ENCODE measurements at regions not wholly inside any gene's neighbourhood (a gene's known extent, or its start where the extent isn't known, plus 50 kb on each side); places are given as distances from the start of the nearest gene placed in this dataset.

DNA sequence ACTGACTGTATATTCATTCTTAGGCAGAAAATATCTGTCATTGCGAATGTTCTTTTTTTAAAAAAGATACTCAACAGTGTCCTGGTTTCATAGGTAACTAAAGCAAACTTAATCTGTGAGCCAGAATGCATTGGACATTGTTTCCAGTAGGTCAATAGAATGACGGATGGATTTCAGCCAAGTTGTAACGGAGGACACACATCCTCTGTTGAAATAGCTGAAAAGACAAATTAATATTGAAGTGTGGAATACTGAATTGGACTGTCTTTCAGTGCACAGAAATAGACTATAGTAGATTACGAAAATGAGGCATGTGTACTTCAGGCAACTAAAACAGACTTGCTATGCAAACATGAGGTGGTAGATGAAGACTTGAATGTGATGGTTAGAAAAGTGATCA is 461.6 kb downstream of the WDR72 start:
- Histone ChIP-seq H3K9me3 (no peaks in the 10 kb centered on the region), H3K27ac (ENCODE audit: low read length) (no peak overlapping the region), H3K4me3 (ENCODE audit: control insufficient read depth in 1 of 2, extremely low read depth in 1 of 2, low read length in 1 of 2) (no peak overlapping the region), H3K4me1 (ENCODE audit: control insufficient read depth in 1 of 2, extremely low read depth in 1 of 2, insufficient read depth in 2 of 2, low read length in 2 of 2) (no peaks in the 10 kb centered on the region), H3K36me3 (ENCODE audit: control insufficient read depth in 2 of 2, extremely low read depth in 1 of 2, insufficient read depth in 1 of 2, low read length in 1 of 2) (no peaks in the 10 kb centered on the region), H3K27me3 (replicated peaks in 1 of 2; ENCODE audit: control insufficient read depth in 2 of 2, extremely low read depth in 1 of 2, insufficient read depth in 2 of 2, low read length in 1 of 2) (no peaks in the 10 kb centered on the region)
- Mint-ChIP-seq H3K27me3 (no peaks in the 10 kb centered on the region), H3K4me3 (no peak overlapping the region), H3K27ac (no peak overlapping the region), H3K36me3 (no peaks in the 10 kb centered on the region), H3K9me3 (no peaks in the 10 kb centered on the region), H3K4me1 (no peaks in the 10 kb centered on the region)
- POLR2A ChIA-PET = no interaction called here
- WGBS (ENCODE audit: insufficient coverage) = 89% methylated on average over 3 of the region's 4 CpGs
- DNase-seq = no peak
- ATAC-seq (replicated peaks in 1 of 4) = no peak
- CTCF ChIA-PET = no interaction called here

DNA sequence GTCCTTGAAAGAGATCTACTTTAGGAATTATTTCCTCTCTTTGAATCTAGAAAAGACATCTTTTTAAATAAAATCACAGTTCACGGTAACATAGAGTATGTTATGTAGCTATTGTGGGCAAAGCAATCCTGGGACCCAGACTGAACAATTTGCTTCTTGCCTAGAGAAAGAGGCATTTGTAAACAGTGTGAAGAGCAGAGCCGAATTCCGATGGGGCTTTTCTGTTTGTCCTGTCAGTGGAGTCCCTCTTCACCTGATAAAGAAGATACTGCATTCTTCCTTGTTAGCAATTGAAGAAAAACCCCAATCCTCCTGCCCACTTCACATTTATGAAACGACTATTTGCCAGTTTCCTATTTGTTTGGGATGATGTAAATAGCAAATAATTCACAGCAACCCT is 462.9 kb downstream of the WDR72 start:
- WGBS (ENCODE audit: insufficient coverage) = no CpG with 5 or more reads among the region's 4 CpGs
- no peak overlapping the region for H3K4me3 Mint-ChIP-seq
- no peaks in the 10 kb centered on the region for H3K4me1 Mint-ChIP-seq
- H3K27ac ChIP-seq (ENCODE audit: low read length) = no peak overlapping the region
- DNase-seq (no peak), ATAC-seq (replicated peaks in 1 of 4) (no peak)
- H3K9me3 Mint-ChIP-seq = no peaks in the 10 kb centered on the region
- H3K36me3 Mint-ChIP-seq = no peaks in the 10 kb centered on the region
- H3K27ac Mint-ChIP-seq = no peak overlapping the region
- no peak overlapping the region for H3K4me3 ChIP-seq (ENCODE audit: control insufficient read depth in 1 of 2, extremely low read depth in 1 of 2, low read length in 1 of 2)
- no peaks in the 10 kb centered on the region for H3K4me1 ChIP-seq (ENCODE audit: control insufficient read depth in 1 of 2, extremely low read depth in 1 of 2, insufficient read depth in 2 of 2, low read length in 2 of 2)
- ChIA-PET CTCF (no interaction called here), POLR2A (no interaction called here)
- no peaks in the 10 kb centered on the region for H3K27me3 ChIP-seq (replicated peaks in 1 of 2; ENCODE audit: control insufficient read depth in 2 of 2, extremely low read depth in 1 of 2, insufficient read depth in 2 of 2, low read length in 1 of 2)
- no peaks in the 10 kb centered on the region for H3K9me3 ChIP-seq
- H3K36me3 ChIP-seq (ENCODE audit: control insufficient read depth in 2 of 2, extremely low read depth in 1 of 2, insufficient read depth in 1 of 2, low read length in 1 of 2) = no peaks in the 10 kb centered on the region
- no peaks in the 10 kb centered on the region for H3K27me3 Mint-ChIP-seq

GRCh38 chr15:53295574-53295973 is 463.9 kb downstream of the WDR72 start:
- H3K9me3 ChIP-seq = no peaks in the 10 kb centered on the region
- no peak overlapping the region for H3K4me3 Mint-ChIP-seq
- no peak overlapping the region for H3K27ac ChIP-seq (ENCODE audit: low read length)
- ChIA-PET POLR2A (no interaction called here), CTCF (no interaction called here)
- H3K36me3 ChIP-seq (ENCODE audit: control insufficient read depth in 2 of 2, extremely low read depth in 1 of 2, insufficient read depth in 1 of 2, low read length in 1 of 2) = no peaks in the 10 kb centered on the region
- no peaks in the 10 kb centered on the region for H3K9me3 Mint-ChIP-seq
- no peak overlapping the region for H3K27ac Mint-ChIP-seq
- no CpG with 5 or more reads among the region's 5 CpGs for WGBS (ENCODE audit: insufficient coverage)
- H3K4me3 ChIP-seq (ENCODE audit: control insufficient read depth in 1 of 2, extremely low read depth in 1 of 2, low read length in 1 of 2) = no peak overlapping the region
- H3K36me3 Mint-ChIP-seq = no peaks in the 10 kb centered on the region
- DNase-seq (no peak), ATAC-seq (replicated peaks in 1 of 4) (no peak)
- no peaks in the 10 kb centered on the region for H3K27me3 Mint-ChIP-seq
- H3K27me3 ChIP-seq (replicated peaks in 1 of 2; ENCODE audit: control insufficient read depth in 2 of 2, extremely low read depth in 1 of 2, insufficient read depth in 2 of 2, low read length in 1 of 2) = no peaks in the 10 kb centered on the region
- no peaks in the 10 kb centered on the region for H3K4me1 ChIP-seq (ENCODE audit: control insufficient read depth in 1 of 2, extremely low read depth in 1 of 2, insufficient read depth in 2 of 2, low read length in 2 of 2)
- H3K4me1 Mint-ChIP-seq = no peaks in the 10 kb centered on the region

GRCh38 chr15:53288542-53288941 is 470.9 kb downstream of the WDR72 start:
- H3K4me1 Mint-ChIP-seq = no peaks in the 10 kb centered on the region
- no peak overlapping the region for H3K27ac ChIP-seq (ENCODE audit: low read length)
- ChIA-PET POLR2A (interaction anchor here in 1 of 2 donors (0.6 kb wide), 1 partner anchor 847 kb away, joined by 3 read pairs; no protein-coding TSS in a partner anchor), CTCF (no interaction called here)
- no peak overlapping the region for H3K27ac Mint-ChIP-seq
- DNase-seq = no peak
- no peaks in the 10 kb centered on the region for H3K4me1 ChIP-seq (ENCODE audit: control insufficient read depth in 1 of 2, extremely low read depth in 1 of 2, insufficient read depth in 2 of 2, low read length in 2 of 2)
- no peaks in the 10 kb centered on the region for H3K27me3 Mint-ChIP-seq
- H3K4me3 Mint-ChIP-seq = no peak overlapping the region
- H3K4me3 ChIP-seq (ENCODE audit: control insufficient read depth in 1 of 2, extremely low read depth in 1 of 2, low read length in 1 of 2) = no peak overlapping the region
- no peaks in the 10 kb centered on the region for H3K9me3 ChIP-seq
- WGBS (ENCODE audit: insufficient coverage) = no CpG with 5 or more reads among the region's 2 CpGs
- no peak for ATAC-seq (replicated peaks in 1 of 4)
- H3K36me3 Mint-ChIP-seq = no peaks in the 10 kb centered on the region
- H3K36me3 ChIP-seq (ENCODE audit: control insufficient read depth in 2 of 2, extremely low read depth in 1 of 2, insufficient read depth in 1 of 2, low read length in 1 of 2) = no peaks in the 10 kb centered on the region
- no peaks in the 10 kb centered on the region for H3K27me3 ChIP-seq (replicated peaks in 1 of 2; ENCODE audit: control insufficient read depth in 2 of 2, extremely low read depth in 1 of 2, insufficient read depth in 2 of 2, low read length in 1 of 2)
- H3K9me3 Mint-ChIP-seq = no peaks in the 10 kb centered on the region

- DNase-seq (no peak), ATAC-seq (replicated peaks in 1 of 4) (no peak)
- 45% methylated on average over 3 of the region's 4 CpGs for WGBS (ENCODE audit: insufficient coverage)
- Histone ChIP-seq H3K36me3 (ENCODE audit: control insufficient read depth in 2 of 2, extremely low read depth in 1 of 2, insufficient read depth in 1 of 2, low read length in 1 of 2) (no peaks in the 10 kb centered on the region), H3K4me3 (ENCODE audit: control insufficient read depth in 1 of 2, extremely low read depth in 1 of 2, low read length in 1 of 2) (no peak overlapping the region), H3K27me3 (replicated peaks in 1 of 2; ENCODE audit: control insufficient read depth in 2 of 2, extremely low read depth in 1 of 2, insufficient read depth in 2 of 2, low read length in 1 of 2) (no peaks in the 10 kb centered on the region), H3K27ac (ENCODE audit: low read length) (no peak overlapping the region), H3K4me1 (ENCODE audit: control insufficient read depth in 1 of 2, extremely low read depth in 1 of 2, insufficient read depth in 2 of 2, low read length in 2 of 2) (no peaks in the 10 kb centered on the region), H3K9me3 (no peaks in the 10 kb centered on the region)
- ChIA-PET POLR2A (no interaction called here), CTCF (no interaction called here)
- no peaks in the 10 kb centered on the region for H3K4me1 Mint-ChIP-seq
- H3K27ac Mint-ChIP-seq = no peak overlapping the region
- H3K4me3 Mint-ChIP-seq = no peak overlapping the region
- H3K9me3 Mint-ChIP-seq = peaks cover 0 to 6% (median 0%) of the 10 kb centered on the region in 3 donors
- H3K36me3 Mint-ChIP-seq = no peaks in the 10 kb centered on the region
- peaks cover 4 to 7% of the 10 kb centered on the region in 2 donors for H3K27me3 Mint-ChIP-seq
Measured at GRCh38 chr15:53274630-53275029, 484.5 kb upstream of the ONECUT1 start.

GRCh38 chr15:53272116-53272515 is 482.0 kb upstream of the ONECUT1 start:
- Histone ChIP-seq H3K27me3 (replicated peaks in 1 of 2; ENCODE audit: control insufficient read depth in 2 of 2, extremely low read depth in 1 of 2, insufficient read depth in 2 of 2, low read length in 1 of 2) (no peaks in the 10 kb centered on the region), H3K36me3 (ENCODE audit: control insufficient read depth in 2 of 2, extremely low read depth in 1 of 2, insufficient read depth in 1 of 2, low read length in 1 of 2) (no peaks in the 10 kb centered on the region), H3K27ac (ENCODE audit: low read length) (no peak overlapping the region), H3K9me3 (no peaks in the 10 kb centered on the region), H3K4me3 (ENCODE audit: control insufficient read depth in 1 of 2, extremely low read depth in 1 of 2, low read length in 1 of 2) (no peak overlapping the region), H3K4me1 (ENCODE audit: control insufficient read depth in 1 of 2, extremely low read depth in 1 of 2, insufficient read depth in 2 of 2, low read length in 2 of 2) (no peaks in the 10 kb centered on the region)
- H3K9me3 Mint-ChIP-seq = peaks cover 0 to 6% (median 0%) of the 10 kb centered on the region in 3 donors
- no peaks in the 10 kb centered on the region for H3K36me3 Mint-ChIP-seq
- CTCF ChIA-PET = no interaction called here
- no peak overlapping the region for H3K27ac Mint-ChIP-seq
- peaks cover 4 to 7% of the 10 kb centered on the region in 2 donors for H3K27me3 Mint-ChIP-seq
- no peaks in the 10 kb centered on the region for H3K4me1 Mint-ChIP-seq
- no peak for DNase-seq
- no peak for ATAC-seq (replicated peaks in 1 of 4)
- H3K4me3 Mint-ChIP-seq = no peak overlapping the region
- 0% methylated on average over 1 of the region's 1 CpG for WGBS (ENCODE audit: insufficient coverage)
- POLR2A ChIA-PET = no interaction called here

- Mint-ChIP-seq H3K27me3 (no peaks in the 10 kb centered on the region), H3K4me1 (no peaks in the 10 kb centered on the region), H3K4me3 (no peak overlapping the region), H3K27ac (no peak overlapping the region), H3K9me3 (no peaks in the 10 kb centered on the region), H3K36me3 (no peaks in the 10 kb centered on the region)
- Histone ChIP-seq H3K27me3 (replicated peaks in 1 of 2; ENCODE audit: control insufficient read depth in 2 of 2, extremely low read depth in 1 of 2, insufficient read depth in 2 of 2, low read length in 1 of 2) (no peaks in the 10 kb centered on the region), H3K36me3 (ENCODE audit: control insufficient read depth in 2 of 2, extremely low read depth in 1 of 2, insufficient read depth in 1 of 2, low read length in 1 of 2) (no peaks in the 10 kb centered on the region), H3K9me3 (no peaks in the 10 kb centered on the region), H3K4me3 (ENCODE audit: control insufficient read depth in 1 of 2, extremely low read depth in 1 of 2, low read length in 1 of 2) (no peak overlapping the region), H3K4me1 (ENCODE audit: control insufficient read depth in 1 of 2, extremely low read depth in 1 of 2, insufficient read depth in 2 of 2, low read length in 2 of 2) (no peaks in the 10 kb centered on the region), H3K27ac (ENCODE audit: low read length) (no peak overlapping the region)
- no peak for ATAC-seq (replicated peaks in 1 of 4)
- no CpG with 5 or more reads among the region's 2 CpGs for WGBS (ENCODE audit: insufficient coverage)
- no peak for DNase-seq
- CTCF ChIA-PET = no interaction called here
- POLR2A ChIA-PET = interaction anchor here in 1 of 2 donors (0.5 kb wide), 1 partner anchor 11 kb away, joined by 3 read pairs; no protein-coding TSS in a partner anchor
Measured at GRCh38 chr15:53266176-53266575, 476.0 kb upstream of the ONECUT1 start.

All from T-cell (primary cell).